ENCODE measurements at regions not wholly inside any gene's neighbourhood (a gene's known extent, or its start where the extent isn't known, plus 50 kb on each side); places are given as distances from the start of the nearest gene placed in this dataset.
"Not testable (repeated sequence)": the region's sequence is repeated elsewhere in the genome, so short reads cannot be mapped to it uniquely, and the experiment has no call there.

DNA sequence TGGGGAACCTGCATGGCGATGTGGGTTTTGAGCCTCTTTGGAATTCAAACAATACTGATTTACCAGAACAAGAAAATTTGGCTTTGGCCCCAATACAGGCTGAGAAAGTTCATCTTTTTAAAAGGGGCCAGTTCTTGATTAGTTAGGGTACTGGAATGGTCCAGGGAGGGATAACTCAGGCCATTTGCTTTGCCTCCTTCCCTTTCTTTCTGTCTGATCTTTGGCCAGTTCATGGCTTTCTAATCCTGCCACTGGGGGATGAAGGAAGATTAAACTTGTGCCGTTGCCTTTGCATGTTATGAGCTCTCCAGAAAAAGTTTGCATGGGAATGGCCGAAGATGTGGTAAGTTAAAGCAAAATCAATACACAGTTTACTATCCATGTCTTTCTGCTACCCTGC lies 78.4 kb downstream of the ADAMTS15 start:
- DNase-seq: no peak

DNA sequence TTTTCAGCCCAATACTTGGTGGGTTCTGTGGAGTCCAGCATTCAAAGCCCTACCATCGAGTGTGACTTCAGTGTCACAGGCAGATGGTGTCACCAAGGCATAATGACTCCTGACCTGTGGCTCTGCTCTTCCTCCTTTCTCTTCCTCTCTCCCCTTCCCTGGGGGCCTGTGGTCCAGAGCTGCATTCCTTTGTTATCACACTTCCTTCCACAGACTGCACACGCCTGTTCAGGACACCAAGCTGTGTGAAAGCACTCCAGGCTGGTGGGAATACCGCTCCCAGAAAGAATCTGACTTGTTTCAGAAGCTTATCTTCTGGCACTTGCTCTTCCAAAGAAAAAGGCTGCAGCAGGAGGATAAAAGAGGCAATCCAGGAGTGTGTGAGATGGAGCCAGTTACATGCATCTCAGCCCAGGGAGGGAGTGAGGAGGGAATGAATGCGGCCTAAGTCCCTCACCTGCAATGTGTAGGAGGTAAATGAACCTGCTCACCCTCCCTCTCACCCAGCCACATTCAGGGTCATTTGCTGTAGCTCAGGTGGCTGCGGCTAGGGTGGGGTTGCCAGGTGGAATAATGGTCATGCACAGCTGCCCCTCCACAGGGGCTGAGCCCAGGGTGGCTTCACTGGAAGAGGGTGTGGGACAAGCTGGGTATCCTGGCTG lies 79.3 kb downstream of the ADAMTS15 start:
- peak in 2 of 3 donors; percentile 14 to 25 for DNase-seq

DNA sequence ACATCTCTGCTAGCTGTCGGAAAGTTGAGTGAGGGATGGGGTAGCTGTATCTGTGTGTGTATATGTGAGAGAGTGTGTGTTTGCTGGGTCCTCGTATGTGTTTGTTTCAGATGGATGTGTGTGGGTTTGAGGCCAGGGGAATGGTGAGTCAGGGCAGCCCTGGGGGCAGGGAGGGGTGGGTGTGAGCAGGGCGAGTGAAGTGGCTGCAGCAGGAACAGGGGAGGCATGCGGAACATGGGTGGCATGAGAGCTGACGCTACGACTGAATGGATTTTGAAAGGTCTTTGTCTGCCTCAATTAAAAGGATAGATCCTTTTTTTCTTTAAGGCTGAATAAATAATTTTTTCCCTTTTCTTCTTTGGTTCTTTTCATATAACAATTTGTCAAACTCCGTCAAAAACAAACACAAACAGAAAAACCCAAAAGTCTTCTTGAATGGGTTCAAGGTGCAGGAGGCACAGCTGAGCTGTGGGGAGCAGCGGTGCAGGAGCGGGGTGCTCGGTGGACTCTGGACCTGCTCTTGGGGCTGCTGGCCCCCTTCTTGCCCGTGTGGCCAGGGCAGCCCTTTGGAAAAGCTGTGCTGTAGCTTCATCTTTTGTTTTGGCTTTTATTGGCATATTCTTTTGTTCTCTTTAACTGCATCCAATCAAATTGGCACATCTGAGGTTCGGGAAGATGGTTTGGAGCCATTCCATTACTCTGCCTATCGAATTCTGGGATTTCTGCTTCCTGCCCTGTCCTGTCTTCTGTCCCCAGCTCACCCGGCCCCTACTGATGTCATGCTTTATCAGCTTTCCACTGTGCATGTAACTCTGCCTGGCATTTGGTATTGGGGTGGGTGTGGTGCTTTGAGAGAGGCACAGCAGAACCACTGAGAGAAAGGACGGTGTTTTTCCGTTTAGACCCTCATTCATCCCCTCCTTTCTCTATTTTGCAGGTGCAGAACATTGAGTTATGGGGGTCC lies 80.1 kb downstream of the ADAMTS15 start:
- DNase-seq: no peak

DNA sequence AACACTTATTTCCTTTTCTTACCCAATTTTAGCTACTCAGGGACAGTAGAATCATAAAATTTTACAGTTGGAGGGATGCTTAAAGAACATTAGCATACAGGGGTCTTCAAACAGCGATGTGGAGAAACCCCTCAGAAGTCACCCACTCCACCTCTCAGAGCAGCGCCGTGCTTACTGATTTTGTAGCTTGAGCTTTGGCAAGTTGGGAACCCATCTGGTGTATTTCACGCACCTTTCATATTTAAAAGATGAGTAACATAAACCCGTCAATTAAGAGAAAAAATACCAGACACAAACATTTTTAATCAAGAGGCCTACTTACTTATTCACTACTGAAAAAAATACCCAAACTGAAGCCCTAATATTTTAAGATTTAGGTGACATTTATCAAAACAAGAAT lies 80.9 kb downstream of the ADAMTS15 start:
- no peak for DNase-seq

DNA sequence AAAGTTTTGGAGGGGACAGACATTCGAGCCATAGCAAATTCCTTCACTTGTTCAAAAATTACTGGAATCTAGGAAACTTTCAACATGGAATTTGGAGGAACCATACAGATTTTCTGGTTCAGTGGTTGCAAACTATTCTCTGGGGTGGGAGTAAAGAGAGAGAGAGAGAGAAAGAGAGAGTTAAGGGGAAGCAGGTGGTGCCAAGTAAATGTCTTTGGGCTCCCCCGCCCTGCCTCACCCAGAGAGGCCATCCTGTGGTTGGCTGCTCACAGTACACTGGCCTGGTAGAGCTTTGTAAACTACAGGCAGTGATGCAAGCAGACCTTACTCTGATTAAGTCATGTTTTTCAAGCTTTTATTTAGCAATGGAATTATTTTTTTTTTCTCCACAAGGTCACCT lies 82.6 kb downstream of the ADAMTS15 start:
- DNase-seq: no peak

DNA sequence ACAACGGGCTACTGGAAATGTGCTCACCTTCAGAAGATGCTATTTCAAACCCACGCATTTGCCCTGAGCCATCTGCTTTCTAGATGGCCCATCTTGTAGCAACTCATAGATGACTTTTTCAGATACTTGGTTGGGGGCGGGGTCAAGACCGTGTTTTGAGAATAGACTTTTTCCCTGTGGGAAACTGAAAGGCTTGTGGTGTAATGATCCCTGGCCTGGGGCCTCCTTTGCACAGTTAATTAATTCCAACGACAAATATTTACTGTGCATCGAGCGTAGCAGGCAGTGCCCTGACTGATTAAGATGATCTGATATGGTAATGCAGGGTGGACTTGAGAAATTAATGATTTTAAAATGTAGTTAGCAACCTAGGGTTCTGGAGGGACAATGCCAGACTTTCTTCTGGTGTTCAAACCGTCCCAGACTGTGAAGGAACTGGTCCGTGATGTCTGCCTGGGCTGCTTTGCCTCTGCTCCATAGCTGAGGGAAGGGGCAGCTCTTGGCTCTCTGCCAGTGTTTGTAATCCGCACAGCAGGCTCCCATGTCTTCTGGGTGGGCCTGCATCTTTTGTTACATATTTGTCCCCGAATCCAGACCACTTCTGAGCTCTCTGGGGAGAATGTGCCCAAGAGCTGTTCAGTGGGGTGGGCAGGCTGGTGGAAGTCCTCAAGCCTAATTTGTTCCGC lies 84.8 kb downstream of the ADAMTS15 start:
- no peak for DNase-seq

DNA sequence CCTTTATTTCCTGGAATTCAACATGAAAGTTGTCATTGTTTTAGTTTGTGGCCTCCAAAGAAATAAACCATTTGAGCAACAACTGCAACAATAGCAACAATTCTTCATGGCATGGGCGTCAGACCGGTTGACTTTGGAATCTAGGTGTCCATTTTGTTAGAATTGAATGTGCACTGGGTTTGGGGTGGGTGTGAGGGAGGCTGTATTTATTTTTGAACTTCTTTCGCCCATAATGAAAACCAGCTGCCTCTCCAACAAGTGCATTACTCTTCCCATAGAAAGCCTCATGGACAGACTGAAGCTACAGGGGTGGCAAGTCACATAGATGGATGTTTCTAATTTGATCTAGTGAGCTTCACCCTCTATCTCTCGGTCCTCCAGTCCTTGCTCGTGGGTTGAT lies 85.4 kb downstream of the ADAMTS15 start:
- DNase-seq: no peak

DNA sequence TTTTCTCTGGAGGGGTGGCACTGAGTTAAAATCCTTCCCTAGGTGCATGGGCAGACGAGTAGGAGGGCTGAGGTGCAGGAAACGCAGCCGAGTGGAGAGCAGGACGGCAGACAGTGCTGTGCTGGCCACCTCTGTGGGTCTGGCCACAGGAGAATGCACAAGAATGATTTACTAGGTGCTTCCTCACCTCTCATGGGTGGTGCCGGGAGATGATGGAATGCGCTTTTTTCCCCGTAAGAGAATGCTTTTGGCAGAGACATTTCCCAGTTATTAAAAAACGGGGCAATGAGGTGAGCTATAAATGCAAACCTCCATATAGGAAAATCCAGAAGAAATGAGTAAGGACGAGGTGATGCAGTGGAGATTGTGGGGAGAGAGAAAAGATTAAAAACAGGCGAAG lies 86.1 kb downstream of the ADAMTS15 start:
- no peak for DNase-seq

DNA sequence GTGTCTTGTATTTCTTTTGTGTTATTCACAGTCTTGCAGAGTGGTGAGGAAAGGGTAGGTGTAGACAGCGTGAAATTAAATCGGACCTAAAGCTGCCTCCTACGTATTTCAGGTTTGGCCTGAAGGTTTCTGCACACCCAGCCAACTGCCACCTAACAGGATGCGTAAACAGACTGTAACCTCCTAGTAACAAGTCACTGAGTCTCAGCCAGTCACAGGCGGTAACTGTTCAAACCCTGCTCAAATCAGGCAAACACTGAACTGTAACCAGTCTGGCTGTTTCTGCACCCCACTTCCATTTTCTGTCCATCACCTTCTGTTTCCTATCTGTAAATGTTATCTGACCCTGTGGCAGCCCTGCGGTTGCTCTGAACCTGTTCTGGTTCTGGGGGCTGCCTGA lies 87.1 kb downstream of the ADAMTS15 start:
- no peak for DNase-seq

DNA sequence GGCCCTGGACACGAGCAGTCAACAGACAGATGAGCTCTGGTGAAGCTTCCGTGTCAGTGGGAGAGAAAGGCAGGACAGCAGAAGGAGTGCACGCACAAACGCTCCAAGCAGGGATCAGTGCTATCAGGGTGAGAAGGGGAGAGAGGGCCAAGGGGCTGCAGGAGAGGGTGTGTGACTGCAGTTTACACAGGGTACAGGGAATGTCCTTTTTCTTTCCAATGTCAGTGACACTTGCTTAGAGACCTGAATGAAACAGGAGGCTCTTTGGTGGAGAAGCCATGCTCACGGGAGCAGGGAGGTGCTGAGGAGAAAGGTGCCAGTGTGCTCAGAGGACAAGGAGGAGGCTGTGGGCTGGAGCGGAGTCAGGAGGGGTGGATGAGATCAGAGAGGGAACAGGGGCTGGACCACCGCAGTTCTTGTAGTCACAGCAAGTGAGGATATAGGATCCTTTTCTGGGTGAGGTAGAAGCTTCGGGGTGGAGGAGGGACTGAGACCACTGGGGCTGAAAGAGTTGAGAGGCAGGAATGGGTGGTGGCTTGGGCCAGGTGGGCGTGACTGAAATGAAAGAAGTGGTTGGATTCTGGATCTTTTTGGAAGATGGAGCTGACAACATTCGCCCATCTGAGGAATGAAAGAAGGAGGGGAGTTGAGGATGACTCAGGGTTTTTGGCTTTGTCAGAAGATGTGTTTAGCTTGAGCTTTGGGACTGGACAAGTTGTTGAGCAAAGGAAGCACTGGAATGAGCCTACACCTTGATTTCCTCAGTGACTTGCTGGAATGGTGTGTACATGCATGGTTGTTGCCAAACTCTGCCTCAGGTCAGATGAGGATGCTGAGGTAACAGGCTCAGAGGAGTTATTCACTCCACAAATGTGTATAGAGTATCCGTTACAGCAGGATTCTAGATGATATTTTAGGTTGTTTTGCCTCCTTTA lies 87.9 kb downstream of the ADAMTS15 start:
- no peak for DNase-seq

DNA sequence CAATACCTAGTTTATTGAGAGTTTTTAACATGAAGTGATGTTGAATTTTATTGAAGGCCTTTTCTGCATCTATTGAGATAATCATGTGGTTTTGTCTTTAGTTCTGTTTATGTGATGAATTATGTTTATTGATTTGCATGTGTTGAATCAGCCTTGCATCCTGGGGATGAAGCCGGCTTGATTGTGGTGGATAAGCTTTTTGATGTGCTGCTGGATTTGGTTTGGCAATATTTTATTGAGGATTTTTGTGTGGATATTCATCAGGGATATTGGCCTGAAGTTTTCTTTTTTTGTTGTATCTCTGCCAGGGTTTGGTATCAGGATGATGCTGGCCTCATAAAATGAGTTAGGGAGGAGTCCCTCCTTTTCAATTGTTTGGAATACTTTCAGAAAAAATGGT lies 91.2 kb downstream of the ADAMTS15 start:
- DNase-seq: not testable (repeated sequence)

DNA sequence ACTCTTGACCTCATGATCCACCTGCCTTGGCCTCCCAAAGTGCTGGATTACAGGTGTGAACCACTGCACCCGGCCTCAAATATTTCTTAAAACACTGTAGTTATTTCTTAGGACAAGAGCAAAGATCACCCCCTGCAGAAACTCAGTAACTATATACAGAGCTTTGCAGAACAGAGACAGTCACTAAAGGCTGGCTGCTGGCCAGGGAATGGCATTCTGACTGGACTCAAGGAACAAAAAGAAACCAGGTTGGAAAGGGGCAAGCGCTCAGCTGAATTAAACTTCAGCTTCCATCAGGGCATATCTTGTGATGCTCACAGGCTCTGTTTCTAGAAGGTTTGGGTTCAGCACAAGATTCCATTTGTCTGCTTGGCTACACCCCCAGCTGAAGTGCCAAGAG lies 95.8 kb downstream of the ADAMTS15 start:
- no peak for DNase-seq

DNA sequence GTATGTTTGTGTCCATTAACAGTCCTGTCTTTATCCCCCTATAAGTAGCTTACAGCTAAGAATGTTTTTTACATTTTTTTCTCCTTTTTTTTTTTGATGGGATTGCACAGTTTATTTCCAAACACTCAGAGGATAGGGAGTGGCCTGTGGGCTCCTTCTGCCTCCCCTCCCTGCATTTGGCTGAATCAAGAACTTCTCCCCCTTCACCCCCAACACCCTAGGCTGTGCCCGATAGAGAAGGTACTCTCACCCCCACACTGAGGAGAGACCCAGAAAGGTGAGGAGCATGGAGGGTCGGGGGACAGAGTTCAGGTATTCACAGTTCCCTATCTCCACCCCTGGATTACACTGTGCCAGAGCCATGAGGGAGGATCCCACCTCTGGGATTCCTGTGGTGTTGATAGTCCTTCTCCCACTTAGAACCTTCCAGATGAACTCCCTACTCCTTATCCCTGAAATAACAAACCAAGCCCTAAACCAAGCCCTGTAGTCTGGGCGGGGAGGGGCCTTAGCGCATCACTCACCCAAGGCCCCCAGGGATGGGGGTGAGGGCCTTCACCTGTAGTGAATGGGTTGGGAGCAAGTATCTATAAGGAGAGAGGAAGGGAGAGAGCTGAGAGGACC lies 97.1 kb downstream of the ADAMTS15 start:
- DNase-seq: no peak

DNA sequence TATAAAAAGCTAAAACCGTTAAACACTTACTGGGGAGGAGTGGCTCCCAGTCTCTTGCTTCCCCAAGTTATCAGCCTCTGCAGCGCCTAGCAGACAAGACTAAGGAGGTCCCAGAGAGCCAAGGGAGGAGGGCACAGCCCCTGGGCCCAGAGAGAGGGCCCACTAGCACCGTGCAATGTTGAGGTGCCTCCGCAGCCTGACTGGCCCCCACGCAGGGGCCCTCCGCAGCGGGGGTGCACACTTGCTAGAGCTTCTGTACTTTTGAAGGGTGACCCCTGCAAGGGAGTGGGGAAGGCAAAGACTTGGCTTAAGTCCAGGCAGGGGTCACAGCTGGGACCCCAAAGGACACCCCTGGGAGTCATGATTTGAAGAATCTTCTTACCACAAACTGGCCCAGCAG lies 98.0 kb downstream of the ADAMTS15 start:
- no peak for DNase-seq

DNA sequence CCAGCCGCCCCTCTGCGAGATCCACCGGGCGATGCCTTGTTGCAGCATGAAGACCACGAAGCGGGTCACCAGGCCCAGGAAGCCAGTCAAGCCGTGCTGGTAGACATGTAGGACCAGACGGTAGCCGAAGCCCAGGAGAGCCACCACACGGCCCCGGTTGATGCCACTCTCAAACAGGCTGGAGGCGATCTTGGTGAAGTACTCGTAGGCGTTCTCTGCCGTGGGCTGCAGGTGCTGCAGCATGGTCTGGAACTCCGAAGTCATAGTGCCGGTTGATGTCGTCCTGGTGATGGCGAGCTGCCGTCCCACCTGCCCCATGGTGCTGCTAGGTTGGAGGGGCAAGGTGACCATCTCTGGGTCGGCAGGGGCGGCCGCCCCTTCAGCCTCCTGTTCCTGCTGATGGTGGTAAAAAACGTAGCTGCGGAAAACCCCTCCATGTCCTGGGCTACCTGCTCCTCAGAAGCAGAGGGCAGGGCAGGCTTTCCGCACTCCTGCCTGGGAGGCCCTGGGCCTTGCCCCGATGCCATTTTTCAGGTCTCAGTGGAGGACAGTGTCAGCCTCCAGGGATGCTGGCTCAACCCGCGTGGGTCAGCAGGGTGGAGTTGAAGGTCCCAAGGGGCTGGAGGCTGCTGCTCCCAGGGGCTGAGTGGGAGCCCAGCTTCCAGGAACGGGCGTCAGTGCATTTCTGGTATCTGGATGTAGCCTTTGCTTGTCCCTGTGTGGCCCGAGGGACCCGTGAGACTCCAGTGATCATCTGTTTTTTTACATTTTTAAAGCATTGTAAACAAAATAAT lies 98.7 kb downstream of the ADAMTS15 start:
- no peak for DNase-seq

DNA sequence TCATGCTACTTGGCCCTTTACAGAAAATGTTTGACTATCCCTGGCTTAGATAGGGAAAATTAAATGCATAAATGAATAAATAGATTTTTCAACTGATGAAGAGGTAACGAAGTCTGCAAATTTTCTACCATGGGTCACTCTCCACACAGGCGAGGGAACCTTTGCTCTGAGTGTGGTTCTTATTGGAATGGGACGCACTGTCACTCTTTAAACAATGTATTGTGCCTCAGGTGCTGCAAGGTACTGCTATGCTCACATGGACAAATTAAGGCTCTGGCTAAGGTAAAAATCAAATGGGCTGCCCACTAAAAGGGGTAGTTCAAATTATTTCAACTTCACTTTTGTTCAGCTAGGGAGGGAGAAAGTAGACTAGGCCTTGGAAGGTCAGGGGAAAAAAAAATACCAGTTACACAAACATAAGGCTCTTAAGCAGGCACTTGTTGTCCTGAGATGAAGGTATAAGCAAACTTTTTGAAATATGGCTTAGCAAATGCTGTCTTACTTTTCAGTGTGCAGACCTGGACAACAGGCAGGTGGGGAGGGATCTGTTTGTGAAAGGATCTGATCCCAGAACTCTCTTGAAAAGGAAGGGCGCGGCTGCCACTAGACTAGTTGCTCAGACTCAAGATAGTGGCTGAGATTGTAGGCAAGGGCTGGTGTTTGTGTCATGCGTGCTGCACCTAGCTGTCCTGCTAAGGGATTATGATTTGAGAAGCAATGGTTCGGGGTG lies 99.5 kb downstream of the ADAMTS15 start:
- no peak for DNase-seq

DNA sequence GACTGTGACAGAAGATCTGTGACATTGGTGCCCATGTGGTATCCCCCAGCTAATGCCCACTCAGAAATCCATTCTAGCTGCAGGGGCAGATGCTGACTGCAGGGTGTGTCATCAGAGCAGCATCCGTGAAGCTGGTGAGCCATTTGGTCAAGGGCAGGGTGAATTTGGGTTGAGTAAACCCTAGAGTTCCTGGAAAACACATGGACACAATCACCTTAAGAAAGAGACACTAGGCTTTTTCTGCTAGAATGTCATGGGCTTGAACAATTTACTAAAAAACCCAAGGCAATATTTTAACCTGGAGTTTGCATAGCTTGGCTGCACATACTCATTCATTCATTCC lies 100.0 kb downstream of the ADAMTS15 start:
- no peak for DNase-seq

DNA sequence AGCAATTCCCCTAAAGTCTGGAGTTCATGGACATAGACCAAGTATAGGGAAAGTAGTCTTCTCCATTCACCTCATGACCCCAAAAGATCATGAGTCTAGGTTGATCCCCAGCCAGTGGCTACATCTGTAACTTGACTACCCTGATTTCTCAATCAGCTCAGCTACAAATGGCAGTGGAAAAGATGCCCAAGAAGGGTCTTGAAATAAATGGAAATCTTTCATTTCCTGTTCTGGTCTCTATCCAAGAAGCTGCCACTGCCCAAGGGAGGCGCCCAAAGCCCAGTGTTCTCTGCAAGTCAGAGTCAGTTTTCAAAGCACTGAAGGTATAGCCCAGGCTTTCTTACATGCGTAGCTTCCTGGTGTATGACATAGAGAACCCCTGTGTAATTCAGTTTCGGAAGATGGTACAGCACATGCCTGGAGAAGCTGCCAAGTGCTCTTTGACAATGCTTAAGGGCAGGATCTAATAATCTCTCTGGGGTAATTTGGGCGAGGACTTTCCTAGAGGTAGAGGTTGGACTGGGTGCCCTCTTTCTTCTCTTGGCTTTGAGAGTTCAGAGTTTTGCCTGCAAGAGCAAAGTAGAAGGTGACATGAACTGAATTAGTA lies 101.1 kb downstream of the ADAMTS15 start:
- DNase-seq: no peak

DNA sequence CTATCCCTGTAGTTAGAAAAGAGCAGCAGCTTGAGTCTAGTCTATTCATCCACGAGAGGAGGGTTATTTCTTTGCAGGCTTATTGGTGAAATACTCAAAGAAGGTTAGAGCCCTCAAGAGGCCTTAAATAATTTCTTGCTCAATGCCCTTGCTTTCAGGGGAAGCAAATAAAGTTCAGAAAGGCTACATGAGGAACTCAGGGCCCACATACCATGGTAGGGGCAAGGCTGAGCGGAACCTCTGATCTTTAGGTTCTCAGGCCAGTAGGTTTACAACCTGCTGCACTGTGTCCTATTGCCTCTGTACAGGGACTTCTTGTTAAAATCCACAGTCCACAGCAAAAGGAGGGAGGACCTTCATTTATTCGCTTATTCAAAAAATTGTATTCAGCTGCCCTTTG lies 101.7 kb downstream of the ADAMTS15 start:
- DNase-seq: no peak

DNA sequence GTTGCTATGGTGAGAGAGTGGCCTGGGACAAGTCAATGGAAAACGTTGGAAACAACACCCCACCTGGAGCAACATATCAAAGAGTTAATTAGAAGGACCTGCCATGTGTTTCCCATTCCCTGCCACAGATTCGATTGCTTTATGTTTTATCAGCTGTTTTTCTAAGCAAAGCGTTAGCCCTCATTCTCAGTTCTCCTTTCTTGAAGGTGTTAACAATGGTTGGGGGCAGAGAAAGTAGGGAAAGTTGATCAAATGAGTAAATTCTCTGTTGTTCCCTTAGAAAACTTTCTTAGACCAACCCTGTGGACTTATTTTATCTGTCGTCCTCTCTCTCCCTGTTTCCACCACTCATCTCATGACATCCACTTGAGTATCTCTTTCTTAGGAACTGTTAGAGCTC lies 102.5 kb downstream of the ADAMTS15 start:
- no peak for DNase-seq

Measured in suppressor macrophage treated with lipopolysaccharide for 1 hour (primary cell).